Psoas muscle (tissue), 7 donors: ENCODE measurements at regions not wholly inside any gene's neighbourhood (a gene's known extent, or its start where the extent isn't known, plus 50 kb on each side); places are given as distances from the start of the nearest gene placed in this dataset.

Experiments
- ATAC-seq, 4 donors: fragments of 200-7000 bp; cut with Tn5 transposase; one replicate each; pipeline ENCODE4 v1.9.1; 2020; ENCODE audit warnings: moderate library complexity in 3 of 4, mild to moderate bottlenecking in 2 of 4
- DNase-seq, 2 donors: peaks; one replicate each; pipeline ENCODE4 v3.0.0-alpha.2; 2020
- H3K27ac ChIP-seq: fragments of 200-600 bp; one replicate; pipeline ENCODE4 v1.8.0; 2022
- H3K27me3 ChIP-seq, 3 donors: fragments of 200-600 bp in 1 of 3; one replicate each; pipeline versions ENCODE4 v1.6.1 to v1.8.0; 2013 to 2022; ENCODE audit warnings: low read length in 2 of 3, mild to moderate bottlenecking in 2 of 3, moderate library complexity in 1 of 3; ENCODE audit not compliant: insufficient read depth in 3 of 3
- H3K36me3 ChIP-seq, 2 donors: fragments of 200-600 bp in 1 of 2; one replicate each; pipeline versions ENCODE4 v1.6.1 to v1.8.0; 2013 to 2022; ENCODE audit warnings: low read depth in 1 of 2, mild to moderate bottlenecking in 1 of 2, moderate library complexity in 1 of 2; ENCODE audit not compliant: insufficient read depth in 1 of 2
- H3K4me1 ChIP-seq: fragments of 200-600 bp; one replicate; pipeline ENCODE4 v1.8.0; 2022
- H3K4me3 ChIP-seq: fragments of 200-600 bp; one replicate; pipeline ENCODE4 v1.8.0; 2022; ENCODE audit warnings: mild to moderate bottlenecking
- H3K9me3 ChIP-seq: fragments of 200-600 bp; one replicate; pipeline ENCODE4 v1.8.0; 2022
- CTCF ChIP-seq: fragments of 200-600 bp; IDR thresholded peaks from one replicate; pipeline ENCODE4 v1.8.0; 2022; ENCODE audit warnings: antibody characterized with exemption
- WGBS, 3 donors: extraction: QIAGEN DNeasy Blood & Tissue Kit; methylation state at CpG; one replicate each; pipeline versions ENCODE4 v1.1.6 to v1.1.7; 2013; 5-methylcytosine and 5-hydroxymethylcytosine counted together
- intact Hi-C, 2 donors: fragments of 100-400 bp; cut with DNase I; formaldehyde crosslinking; loops; one replicate each; pipeline versions ENCODE4 v1.11.0 to v1.14.2; 2022
- donor health status: healthy with polysubstance abuse.
- donor health status: DM: no; HTN: no; CAD: no; lungs with moderate emphysema.
- donor health status: Bipolar disorder and iron deficiency.
- donor health status: healthy.
- donor health status: DM: yes; HTN: yes; CAD: no.
- donor health status: DM: no; HTN: no; CAD: no.
- donor health status: DM: yes; HTN: yes; CAD: no.

DNA sequence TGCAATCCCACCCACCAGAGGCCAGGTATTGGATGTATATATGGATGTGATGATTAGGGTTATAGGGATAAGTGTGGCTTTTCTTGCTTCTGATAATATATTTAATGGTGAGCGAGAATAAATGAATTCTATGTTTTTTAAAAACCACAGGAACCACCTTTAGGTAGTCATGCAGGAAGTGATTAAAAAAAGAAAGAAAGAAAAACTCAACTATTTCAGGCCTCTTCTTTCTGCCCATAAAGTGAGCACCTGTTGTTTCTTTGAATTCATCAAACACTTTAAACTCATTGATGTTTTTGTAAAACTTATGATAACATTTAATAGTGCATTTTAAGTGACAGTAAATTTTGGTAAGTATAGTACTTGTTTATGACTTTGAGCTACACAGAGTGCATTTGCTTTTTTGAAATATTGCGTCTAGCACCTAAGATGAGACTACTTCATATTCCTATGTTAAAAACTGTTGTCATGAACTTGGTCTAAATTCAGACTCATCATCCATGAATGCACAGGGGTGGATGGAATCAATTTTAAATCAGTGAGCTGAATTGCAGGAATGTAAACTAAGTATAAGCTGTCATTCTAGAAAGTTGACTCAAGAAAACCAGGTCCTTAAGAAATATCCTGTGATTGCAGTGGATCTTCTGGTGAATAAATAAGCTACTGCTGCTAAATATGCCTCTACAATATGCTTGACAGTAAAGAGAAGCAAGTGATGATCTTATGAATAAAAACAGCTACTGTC, 764.4 kb upstream of the NECTIN3 start:
- H3K9me3 ChIP-seq = no peaks in the 10 kb centered on the region
- H3K4me1 ChIP-seq = no peaks in the 10 kb centered on the region
- ATAC-seq (no peak), DNase-seq (no peak)
- 90 to 96% (median 92%) methylated on average over 2 of the region's 2 CpGs for WGBS, 3 donors
- H3K36me3 ChIP-seq = no peaks in the 10 kb centered on the region
- H3K4me3 ChIP-seq = no peak overlapping the region
- TF ChIP-seq CTCF = no peak
- H3K27ac ChIP-seq = no peak overlapping the region
- H3K27me3 ChIP-seq = no peaks in the 10 kb centered on the region
- intact Hi-C loops = no loop called here

- Histone ChIP-seq H3K4me1 (no peaks in the 10 kb centered on the region), H3K27ac (no peak overlapping the region), H3K9me3 (no peaks in the 10 kb centered on the region), H3K36me3 (no peaks in the 10 kb centered on the region), H3K27me3 (no peaks in the 10 kb centered on the region), H3K4me3 (no peak overlapping the region)
- intact Hi-C loops = no loop called here
- no peak for DNase-seq
- TF ChIP-seq CTCF = no peak
- no peak for ATAC-seq
These were observed 760.1 kb upstream of the NECTIN3 start for GRCh38 chr3:110311541-110311940.

GRCh38 chr3:110314512-110315114, 757.0 kb upstream of the NECTIN3 start:
- DNase-seq (no peak), ATAC-seq (peak in 1 of 4 donors; percentile 60)
- Histone ChIP-seq H3K36me3 (no peaks in the 10 kb centered on the region), H3K4me1 (no peaks in the 10 kb centered on the region), H3K4me3 (no peak overlapping the region), H3K27ac (no peak overlapping the region), H3K27me3 (no peaks in the 10 kb centered on the region), H3K9me3 (no peaks in the 10 kb centered on the region)
- TF ChIP-seq CTCF = peak; percentile 68
- intact Hi-C loops = no loop called here
- WGBS, 3 donors = 32 to 41% (median 33%) methylated on average over 7 of the region's 7 CpGs

DNA sequence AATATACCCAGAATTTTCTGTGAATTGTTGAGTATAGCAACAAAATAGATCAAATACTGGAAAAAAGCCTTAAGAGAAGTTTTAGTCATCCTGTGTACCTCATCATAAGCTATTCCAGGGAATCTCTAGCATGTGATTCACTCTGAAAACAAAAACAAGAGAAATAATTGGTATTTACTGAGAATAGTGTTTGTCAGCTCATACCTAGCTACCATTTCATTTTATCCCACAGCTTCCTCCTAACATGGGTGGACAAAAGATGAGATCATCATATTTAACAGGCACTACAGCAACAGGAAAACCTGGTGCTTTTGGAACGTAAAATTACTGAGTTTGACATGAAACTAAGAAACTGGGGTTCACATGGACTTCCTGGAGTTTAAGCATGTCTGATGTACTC, 753.5 kb upstream of the NECTIN3 start:
- no peaks in the 10 kb centered on the region for H3K4me1 ChIP-seq
- H3K36me3 ChIP-seq = no peaks in the 10 kb centered on the region
- H3K9me3 ChIP-seq = no peaks in the 10 kb centered on the region
- H3K4me3 ChIP-seq = no peak overlapping the region
- H3K27ac ChIP-seq = no peak overlapping the region
- 54 to 72% (median 70%) methylated on average over 1 of the region's 1 CpG for WGBS, 3 donors
- DNase-seq (no peak), ATAC-seq (no peak)
- H3K27me3 ChIP-seq = no peaks in the 10 kb centered on the region
- TF ChIP-seq CTCF = no peak
- intact Hi-C loops = no loop called here

DNA sequence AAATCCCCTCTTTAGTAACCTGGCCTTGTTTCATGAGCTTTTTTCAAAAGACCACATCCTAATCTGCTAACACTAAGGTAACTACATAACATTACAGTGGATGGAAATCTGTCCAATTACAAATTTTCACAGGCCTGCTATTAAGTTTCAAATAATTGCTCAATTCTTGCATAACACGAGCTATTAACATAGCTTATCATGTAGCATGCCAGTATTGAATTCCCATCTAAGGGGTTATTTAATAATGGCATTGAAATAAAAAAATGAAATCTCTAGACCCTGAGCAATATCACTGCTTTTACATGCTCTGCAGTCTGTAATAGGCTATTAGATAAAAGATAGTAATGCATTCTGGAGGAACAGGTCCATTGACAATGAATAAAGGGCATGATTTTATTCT, 748.3 kb upstream of the NECTIN3 start:
- no peaks in the 10 kb centered on the region for H3K4me1 ChIP-seq
- DNase-seq (no peak), ATAC-seq (no peak)
- no peaks in the 10 kb centered on the region for H3K27me3 ChIP-seq
- H3K27ac ChIP-seq = no peak overlapping the region
- no peak for TF ChIP-seq CTCF
- H3K9me3 ChIP-seq = no peaks in the 10 kb centered on the region
- intact Hi-C loops = no loop called here
- H3K36me3 ChIP-seq = no peaks in the 10 kb centered on the region
- no peak overlapping the region for H3K4me3 ChIP-seq
- WGBS, 3 donors = 30 to 50% (median 36%) methylated on average over 1 of the region's 1 CpG
